HG02623 (cell line): ENCODE measurements at regions not wholly inside any gene's neighbourhood (a gene's known extent, or its start where the extent isn't known, plus 50 kb on each side); places are given as distances from the start of the nearest gene placed in this dataset.
"Not testable (repeated sequence)": the region's sequence is repeated elsewhere in the genome, so short reads cannot be mapped to it uniquely, and the experiment has no call there.

Experiments used
- ATAC-seq: cut with Tn5 transposase; IDR thresholded peaks from one replicate; pipeline ENCODE4 v1.9.1; 2021; ENCODE audit warnings: moderate library complexity; ENCODE audit not compliant: unreplicated experiment

DNA sequence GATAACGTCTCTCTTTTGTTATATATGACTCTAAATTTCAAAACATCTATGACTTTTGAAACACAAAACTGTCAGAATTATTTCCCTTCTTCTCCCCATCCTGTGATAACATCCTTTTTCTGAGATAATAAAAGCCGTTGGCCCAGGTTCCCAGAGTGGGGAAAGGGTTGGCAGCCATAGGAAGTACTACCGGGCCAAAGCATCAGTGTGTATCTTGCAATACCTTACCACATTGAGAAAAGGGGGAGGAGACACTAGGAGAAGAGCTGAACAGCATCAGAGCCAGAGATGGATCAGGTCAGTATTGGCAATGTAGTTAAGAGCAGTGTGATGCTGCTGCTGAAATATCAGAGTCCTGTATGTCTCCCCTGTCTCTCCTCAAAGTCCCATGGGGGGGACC is 210.0 kb upstream of the PROK2 start:
- ATAC-seq = no peak

DNA sequence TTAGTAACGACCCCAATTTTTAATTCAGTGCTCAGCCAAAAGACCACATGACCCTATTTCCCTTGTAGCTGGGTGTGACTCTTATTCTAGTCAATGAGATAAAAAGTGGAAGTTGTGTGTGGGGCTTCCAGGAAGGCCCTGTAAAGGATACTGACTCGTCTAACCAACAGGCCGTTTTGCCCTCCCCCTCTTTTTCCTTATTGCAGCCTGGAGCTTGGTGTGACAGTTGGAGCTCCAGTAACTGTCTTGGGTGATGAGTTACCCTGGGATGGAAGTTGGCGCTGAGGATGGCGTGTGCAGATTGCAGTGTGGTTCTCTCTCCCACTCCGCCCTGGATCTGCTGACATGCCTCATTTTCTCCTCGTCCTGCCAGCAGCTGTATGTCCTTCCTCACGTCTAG is 209.3 kb upstream of the PROK2 start:
- no peak for ATAC-seq

DNA sequence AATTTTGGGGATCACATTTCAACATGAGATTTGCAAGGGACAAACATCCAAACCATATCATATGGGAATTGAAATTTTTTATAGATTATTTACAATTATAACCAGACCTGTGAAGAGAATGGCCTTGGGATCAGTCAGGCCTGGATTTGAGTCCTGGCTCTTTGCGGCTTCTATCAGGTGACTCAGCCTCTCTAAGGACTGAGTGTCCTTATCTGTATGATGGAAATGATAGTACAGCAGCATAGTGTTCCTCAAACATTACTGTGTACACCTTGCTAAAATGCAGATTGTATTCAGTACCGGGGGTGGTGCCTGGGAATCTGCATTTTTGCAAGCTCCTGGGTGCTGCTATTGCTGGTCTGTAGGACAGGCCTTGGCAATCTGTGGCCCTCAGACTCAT is 206.7 kb upstream of the PROK2 start:
- no peak for ATAC-seq

DNA sequence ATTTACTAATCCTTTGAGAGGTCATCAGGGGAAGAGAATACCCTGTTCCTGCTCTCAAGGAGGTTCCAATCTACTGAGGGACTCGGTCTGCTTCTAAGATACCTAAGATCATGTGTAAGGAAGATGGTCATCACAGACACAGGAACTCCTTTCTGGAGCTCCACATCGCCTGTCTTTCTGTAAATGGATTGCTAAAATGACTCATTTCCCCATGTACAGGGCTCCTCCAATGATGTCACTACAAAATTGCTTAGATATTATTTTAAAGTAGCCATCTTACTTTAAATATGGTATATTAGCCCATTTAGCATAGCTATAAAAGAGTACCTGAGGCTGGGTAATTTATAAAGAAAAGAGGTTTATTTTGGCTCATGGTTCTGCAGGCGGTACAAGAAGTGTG is 206.1 kb upstream of the PROK2 start:
- no peak for ATAC-seq

DNA sequence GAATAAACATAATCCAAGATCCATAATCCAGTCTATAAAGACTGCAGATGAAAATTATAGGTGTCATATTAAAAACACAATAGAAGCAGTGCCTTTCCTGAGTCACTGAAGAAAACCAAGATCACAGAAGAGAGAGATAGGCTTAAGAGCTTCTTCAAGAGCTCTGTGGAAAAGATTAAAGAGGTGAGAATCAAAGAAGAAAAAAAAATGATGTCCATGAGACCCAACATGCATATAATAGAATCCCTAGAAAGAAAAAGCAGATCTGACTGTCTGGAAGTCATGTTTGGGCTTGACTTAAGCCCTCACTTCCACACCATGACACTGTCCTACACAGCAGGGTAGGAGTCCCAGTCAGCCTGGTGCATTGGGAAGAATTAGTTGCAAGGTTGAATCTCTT is 205.6 kb upstream of the PROK2 start:
- ATAC-seq = no peak

DNA sequence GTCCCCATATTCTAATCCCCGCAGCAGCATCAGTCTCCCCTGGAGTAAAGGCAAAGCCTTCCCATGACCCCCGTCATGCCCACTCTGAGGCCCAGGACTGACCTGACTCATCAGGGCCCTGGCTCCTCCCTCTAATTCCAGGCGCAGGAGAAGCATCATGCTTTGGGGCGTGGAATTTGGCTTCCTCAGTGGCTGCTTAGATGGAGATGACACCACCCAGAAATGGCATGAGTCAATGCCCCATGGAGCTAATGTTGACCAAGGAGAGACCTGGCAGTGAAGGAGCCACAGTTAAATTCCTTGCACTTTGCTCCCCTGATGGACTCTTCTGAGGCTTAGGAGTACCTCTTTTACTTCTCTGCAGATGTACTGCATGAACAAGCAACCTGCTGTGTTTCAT is 204.2 kb upstream of the PROK2 start:
- no peak for ATAC-seq

DNA sequence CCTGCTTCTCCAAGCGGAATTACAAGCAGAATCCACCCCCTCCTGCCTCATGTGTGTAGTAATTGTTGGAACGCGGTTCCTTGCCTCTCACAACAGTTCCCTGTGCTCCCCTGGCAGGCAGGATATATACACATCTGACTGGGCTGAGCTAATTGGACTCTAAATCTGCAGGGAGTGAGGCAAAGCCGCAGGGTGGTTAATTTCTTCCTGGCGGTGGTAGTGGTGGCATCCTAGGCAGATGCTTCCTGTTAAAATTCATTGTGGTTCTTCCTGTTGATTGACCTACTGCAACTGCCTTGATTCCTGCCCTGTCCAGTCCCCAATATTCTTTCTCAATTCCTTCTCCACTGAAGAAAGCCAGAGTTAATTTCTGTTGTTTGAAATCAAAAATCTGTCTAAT is 202.9 kb upstream of the PROK2 start:
- no peak for ATAC-seq

DNA sequence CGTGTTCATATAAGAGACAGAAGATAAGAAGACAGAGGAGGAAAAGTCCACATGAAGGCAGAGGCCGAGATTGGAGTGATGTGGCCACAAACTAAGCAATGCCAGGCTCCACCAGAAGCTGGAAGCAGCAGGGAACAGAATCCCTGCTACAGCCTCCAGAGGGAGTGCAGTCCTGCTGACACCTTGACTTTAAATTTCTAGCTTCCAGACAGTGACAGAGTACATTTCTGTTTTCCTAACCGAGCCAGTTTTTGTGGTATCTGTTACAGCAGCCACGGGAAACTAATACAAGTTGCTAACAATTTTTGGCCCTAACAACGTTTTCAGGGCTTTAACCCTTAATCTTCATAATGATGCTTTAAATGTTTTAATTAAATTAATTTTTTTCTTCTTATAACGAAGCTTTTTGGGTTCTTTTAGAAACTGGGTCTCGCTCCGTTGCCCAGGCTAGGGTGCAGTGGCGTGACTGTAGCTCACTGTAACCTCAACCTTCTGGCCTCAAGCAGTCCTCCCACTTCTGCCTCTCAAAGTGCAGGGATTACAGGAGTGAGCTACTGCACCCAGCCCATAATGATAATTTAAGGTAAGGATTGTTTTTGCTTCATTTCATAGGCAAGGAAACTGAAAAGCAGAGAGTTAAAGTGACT is 202.3 kb upstream of the PROK2 start:
- ATAC-seq = no peak

DNA sequence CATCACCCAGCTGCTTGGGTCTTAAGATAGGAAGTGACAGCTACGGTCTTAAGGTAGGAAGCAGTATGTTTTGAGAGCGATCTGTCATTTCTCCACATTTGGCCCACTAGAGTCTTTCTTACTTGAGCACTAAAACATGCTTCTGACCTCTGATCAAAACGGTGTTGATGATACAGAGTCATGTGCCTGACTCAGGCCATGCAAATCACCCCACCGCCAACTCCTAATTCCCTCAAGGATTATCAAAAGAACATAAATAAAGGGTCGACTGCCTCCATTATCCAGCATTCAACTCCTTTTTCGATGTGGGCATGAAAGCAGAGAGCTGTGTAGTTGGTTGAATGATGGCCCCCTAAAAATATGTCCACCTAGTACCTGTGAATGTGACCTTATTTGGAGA is 201.7 kb upstream of the PROK2 start:
- ATAC-seq = no peak

DNA sequence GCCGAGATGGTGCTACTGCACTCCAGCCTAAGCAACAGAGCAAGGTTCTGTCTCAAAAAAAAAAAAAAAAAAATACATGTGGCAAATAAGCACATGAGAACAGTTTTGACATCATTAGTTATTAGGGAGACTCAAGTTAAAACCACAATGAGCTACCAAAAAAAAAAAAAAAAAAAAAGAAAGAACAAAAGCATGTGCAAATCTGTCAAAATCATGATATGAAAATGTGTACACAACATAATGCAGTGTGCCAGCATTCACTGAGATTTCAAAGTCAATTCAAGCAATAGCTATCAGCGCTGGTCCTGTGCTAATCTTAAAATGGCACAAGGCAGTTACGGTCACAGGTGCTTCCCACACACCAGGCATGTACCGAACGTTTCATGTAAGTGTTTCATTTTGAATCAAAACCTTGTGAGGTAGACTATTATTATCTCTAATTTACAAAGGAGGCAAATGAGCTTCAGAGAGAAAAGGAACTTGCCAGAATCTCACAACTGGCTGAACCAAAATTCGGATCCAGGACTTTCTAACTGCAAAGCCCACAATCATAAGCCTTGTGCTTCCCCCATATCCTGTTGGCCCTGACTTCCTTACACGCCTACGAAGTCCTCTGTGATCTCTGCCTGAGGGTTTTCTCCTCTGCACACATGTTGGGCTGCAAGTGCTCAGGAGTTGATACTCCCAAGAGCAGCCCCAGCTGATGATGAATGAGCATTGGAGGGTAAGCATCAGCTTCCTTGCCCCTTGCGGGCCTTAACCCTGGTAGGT is 200.1 kb upstream of the PROK2 start:
- ATAC-seq = peak; percentile 82

DNA sequence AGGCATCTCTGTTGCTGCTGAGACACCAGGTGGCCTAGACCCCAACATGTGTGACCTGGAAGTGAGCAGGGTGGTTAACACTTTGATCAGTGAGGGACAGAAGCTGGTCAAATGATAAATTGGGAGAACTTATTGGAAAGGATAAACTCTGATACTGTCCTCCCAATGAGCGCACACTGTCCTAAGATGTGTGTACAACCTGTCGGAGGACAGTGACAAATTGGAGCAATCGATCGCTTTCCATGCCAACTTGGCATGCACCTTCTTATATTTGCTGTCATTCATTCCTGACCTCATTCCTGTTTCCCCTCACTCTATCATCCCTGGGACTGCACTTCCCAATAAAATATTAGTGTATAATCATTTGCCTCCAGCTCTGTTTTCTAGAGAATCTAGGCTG is 198.7 kb upstream of the PROK2 start:
- ATAC-seq = no peak

DNA sequence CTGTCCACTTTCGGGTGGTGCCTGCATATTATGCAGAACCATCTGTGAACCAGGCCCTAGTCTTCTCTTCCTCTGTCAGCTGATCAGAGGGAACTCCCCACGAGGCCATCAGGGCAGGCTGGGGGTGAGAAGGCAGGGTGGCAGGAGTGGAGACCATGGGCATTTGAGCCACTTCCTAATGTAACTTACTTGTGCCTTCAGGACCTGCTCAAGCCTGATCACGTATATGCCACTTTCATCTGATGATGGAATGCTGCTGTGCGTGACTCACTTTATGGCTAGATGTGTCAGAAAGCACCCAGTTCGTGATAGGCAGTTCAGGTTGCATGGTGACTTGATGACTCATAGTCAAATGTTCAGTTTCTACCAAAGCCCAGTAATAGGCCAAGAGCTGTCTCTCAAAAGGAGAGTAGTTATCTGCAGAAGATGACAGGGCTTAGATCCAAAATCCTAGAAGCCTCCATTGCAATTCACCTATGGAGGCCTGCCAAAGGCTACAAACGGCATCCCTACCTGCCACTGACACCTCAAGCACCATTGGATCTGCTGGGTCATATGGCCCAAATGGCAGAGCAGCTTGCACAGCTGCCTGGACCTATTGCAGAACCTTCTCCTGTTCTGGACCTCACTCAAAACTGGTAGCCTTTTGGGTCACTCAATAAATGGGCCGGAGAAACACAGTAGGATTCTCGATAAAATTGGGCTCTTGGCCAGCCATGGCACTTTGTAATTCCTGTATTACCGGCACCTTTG is 197.7 kb upstream of the PROK2 start:
- ATAC-seq = not testable (repeated sequence)

DNA sequence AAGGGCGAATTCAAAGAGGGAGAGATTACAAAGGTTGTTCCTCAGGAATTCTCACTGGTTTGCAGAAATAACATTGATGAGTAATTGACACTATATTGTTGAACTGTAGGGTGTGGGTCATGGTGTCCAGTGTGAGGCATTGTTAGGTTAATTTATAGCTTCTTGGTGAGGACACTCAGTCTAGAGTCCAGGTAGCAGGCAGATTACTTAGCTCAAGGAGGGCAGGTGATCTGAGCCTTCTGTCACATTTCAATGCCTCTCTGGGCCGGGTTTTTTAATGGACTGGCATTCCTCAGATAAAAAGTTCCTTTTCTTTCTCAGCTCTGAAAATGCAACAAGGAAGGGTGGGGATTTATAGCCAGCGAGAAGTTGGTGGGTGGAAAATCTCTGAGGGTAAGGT is 194.2 kb upstream of the PROK2 start:
- ATAC-seq = no peak

DNA sequence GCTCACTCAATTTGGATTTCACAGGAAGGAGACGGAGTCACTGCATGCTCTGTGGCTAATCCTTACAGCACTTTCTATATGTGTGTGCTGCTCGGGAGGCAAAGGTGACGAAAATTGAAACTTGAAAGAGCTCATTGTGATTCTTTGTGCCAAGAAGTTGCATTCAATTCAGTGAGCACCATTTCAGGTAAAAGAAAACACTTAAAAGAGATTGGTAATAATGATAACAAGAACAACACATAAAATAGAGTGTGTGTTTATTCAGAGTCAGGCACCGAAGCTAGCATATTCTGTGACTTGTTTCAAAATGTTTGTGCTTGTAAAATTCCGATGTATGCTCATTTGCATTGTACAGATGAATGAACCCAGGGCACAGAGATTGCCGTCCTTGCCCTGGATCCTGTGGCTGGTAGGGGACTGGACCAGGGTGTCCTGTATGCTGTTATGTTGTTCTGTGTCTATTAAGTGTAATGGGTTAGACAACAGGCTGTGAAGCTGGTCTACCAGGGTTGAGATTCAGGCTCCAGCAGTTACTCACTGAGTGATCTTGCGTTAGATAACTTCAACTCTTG is 193.3 kb upstream of the PROK2 start:
- peak; percentile 81 for ATAC-seq

DNA sequence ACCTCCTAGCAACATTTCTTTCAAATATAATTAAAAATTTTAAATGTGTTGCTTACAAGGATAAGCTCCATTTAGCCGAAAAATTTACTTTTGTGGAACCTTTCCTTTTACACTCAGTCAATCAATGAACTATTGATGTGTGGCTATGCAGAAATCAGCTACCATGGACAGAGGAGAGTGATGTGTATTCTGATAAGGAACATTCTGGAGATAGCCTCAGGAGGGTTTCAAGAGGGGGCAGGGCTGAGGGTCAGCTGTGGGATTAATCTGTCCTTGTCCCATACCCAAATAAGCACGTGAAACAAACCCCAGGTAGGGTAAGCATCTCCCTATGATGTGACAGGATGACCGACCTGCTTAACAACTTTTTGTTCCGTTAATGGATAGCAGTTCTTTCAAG is 192.6 kb upstream of the PROK2 start:
- ATAC-seq = no peak

DNA sequence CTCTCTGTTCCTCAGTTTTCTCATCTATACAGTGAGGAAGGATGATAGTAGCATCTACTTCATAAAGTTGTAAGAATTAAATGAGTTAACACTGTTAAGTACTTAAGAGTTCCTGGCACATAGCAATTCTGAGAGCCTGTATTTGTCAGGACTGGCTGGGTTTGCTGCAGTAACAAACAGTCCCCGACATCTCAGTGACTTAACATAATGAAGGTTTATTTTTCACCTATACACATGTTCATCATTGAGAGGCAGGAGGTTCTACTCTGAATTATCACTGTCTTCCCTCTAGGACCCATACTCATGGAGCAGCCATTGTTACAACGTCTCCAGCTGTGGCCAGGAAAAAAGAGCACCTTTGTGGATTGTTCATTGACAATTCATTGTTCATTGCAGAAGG is 190.6 kb upstream of the PROK2 start:
- ATAC-seq = no peak

DNA sequence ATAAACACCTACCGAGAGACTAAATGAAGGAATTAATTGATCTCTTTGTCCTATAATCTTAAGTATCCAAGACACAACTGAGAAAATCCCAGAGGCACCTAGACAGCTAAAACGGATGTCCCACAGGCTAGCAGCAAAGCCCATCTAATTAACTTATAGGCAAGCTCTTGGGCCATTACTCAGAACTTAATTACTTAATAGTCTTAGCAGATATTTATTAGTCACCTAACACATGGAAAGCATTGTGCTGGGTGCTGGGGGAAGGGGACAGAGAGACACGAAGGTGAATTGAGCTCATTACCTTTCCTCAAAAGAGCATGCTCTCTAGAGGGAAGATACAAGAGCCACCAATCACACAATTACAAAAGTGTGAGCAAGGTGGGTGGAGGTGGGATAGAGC is 189.8 kb upstream of the PROK2 start:
- no peak for ATAC-seq

DNA sequence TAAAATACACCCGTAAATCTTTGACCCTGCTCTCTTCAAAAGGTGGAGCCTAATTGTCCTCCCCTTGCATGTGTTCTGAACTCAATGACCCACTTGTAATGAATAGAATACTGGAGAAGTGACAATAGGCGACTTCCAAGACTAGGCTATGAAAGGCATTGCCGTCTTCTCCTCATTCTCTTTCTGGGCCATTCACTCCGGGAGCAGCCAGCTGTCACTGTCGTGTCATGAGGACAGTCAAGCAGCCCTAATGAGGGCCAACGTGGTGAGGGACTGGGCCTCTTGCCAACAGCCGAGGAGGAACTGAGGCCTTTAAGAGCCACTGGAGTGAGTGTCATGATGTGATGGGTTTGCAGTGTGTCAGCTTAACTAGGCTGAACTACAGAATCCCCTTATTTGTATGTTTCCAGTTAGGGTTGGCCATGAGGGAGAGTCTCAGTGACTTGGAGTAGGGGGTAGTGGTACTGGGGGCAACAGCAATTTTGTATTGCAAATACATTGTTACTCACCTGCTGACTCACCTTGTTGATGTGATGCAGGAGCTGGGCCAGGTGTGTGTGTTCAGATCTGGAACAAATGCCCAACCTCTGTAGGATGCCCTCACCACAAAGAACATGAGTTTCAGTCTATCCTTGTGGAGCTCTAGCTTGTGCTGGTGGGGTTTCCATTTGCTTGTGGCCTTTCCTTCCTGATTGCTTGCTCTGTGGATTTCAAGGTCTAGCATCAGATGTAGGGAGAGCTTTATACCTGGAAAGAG is 188.5 kb upstream of the PROK2 start:
- no peak for ATAC-seq

DNA sequence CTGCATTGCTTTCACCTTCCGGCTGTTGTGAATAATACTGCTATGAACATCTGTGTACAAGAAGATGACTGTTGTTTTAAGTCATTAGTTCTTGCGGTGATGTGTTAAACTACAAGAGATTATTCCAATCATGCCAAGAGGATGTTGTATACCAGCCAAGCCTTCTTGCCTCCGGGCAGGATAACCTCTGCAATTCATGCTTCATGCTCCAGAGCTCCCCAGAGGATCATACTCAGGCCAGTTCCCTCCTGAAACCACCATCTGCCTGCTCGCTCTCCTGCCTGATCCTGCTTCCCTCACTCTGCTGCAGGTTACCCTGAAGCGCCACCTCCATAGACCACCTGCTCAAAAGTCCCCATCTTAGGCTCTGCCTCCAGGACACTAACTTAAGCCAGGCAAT is 187.1 kb upstream of the PROK2 start:
- no peak for ATAC-seq

DNA sequence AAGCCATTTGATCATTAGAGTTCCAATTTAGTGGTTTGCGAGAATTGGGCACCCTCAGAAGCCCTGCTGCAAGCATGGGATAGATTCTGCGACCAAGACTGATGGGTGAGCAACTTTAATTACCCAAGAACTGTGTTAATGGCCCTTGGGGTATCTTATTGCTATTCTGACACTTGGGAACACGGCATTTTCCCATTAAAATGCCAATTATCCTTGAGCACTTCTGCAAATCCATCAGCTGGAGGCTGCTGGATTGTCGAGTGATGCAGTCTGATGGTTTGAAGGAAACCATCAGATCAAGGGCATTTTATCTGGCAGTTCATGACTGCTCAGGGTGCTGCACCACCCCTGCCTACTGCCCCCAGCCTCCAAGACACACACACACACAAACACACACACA is 183.6 kb upstream of the PROK2 start:
- ATAC-seq = no peak

DNA sequence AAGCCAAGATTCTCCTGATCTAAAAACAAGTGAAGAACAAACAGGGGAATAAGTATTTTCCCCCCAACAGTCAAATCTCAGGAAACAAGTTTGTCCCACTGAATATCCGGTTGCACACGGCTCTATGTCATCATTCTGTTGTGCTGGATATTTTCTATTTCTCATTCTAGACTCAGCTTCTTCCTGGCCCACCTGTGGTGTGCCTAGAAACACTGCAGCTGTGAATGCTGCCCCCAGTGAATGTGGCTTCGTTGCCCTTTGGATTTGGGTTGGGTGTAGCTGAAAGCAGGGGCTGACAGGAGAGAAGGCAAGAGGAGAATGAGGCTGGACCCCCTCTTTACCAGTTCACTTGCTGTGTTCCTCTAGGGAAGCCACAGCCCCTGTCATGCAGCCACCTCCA is 181.2 kb upstream of the PROK2 start:
- no peak for ATAC-seq
